Activated naive CD4-positive, alpha-beta T cell treated with anti-CD3 and anti-CD28 coated beads, Interleukin-2, amount 50 U/mL, for 16 hours (primary cell): ENCODE measurements at regions not wholly inside any gene's neighbourhood (a gene's known extent, or its start where the extent isn't known, plus 50 kb on each side); places are given as distances from the start of the nearest gene placed in this dataset.
"Not testable (repeated sequence)": the region's sequence is repeated elsewhere in the genome, so short reads cannot be mapped to it uniquely, and the experiment has no call there.

ENCODE experiments used
- DNase-seq: peaks from one replicate; pipeline ENCODE4 v3.0.0-alpha.2; 2020

GRCh38 chr12:131530422-131530821, 180.5 kb upstream of the SFSWAP start:
- no peak for DNase-seq

- DNase-seq = no peak
These were observed 177.8 kb upstream of the SFSWAP start for GRCh38 chr12:131533139-131533538.

GRCh38 chr12:131535779-131536178, 175.1 kb upstream of the SFSWAP start:
- no peak for DNase-seq

GRCh38 chr12:131536337-131536736, 174.6 kb upstream of the SFSWAP start:
- peak; percentile 45 for DNase-seq

- DNase-seq = no peak
These were observed 174.1 kb upstream of the SFSWAP start for GRCh38 chr12:131536766-131537165.

- no peak for DNase-seq
These were observed 173.5 kb upstream of the SFSWAP start for GRCh38 chr12:131537267-131537958.

GRCh38 chr12:131539381-131539780, 171.5 kb upstream of the SFSWAP start:
- no peak for DNase-seq

- no peak for DNase-seq
These were observed 170.7 kb upstream of the SFSWAP start for GRCh38 chr12:131540138-131540623.

GRCh38 chr12:131541512-131541911, 169.4 kb upstream of the SFSWAP start:
- DNase-seq = not testable (repeated sequence)

GRCh38 chr12:131542351-131542750, 168.5 kb upstream of the SFSWAP start:
- DNase-seq = no peak

- no peak for DNase-seq
These were observed 167.8 kb upstream of the SFSWAP start for GRCh38 chr12:131543040-131543439.

GRCh38 chr12:131547555-131547954, 163.3 kb upstream of the SFSWAP start:
- no peak for DNase-seq

- DNase-seq = no peak
These were observed 160.8 kb upstream of the SFSWAP start for GRCh38 chr12:131550121-131550520.

GRCh38 chr12:131551675-131552491, 159.0 kb upstream of the SFSWAP start:
- DNase-seq = no peak

- DNase-seq = no peak
These were observed 158.4 kb upstream of the SFSWAP start for GRCh38 chr12:131552492-131552863.

GRCh38 chr12:131553096-131553777, 157.7 kb upstream of the SFSWAP start:
- no peak for DNase-seq

GRCh38 chr12:131555197-131555846, 155.6 kb upstream of the SFSWAP start:
- DNase-seq = no peak

- DNase-seq = no peak
These were observed 155.0 kb upstream of the SFSWAP start for GRCh38 chr12:131555866-131556265.

- DNase-seq = no peak
These were observed 153.7 kb upstream of the SFSWAP start for GRCh38 chr12:131557078-131557709.

GRCh38 chr12:131559517-131560516, 151.1 kb upstream of the SFSWAP start:
- DNase-seq = no peak

- no peak for DNase-seq
These were observed 149.8 kb upstream of the SFSWAP start for GRCh38 chr12:131561051-131561450.
